ENCODE measurements at regions not wholly inside any gene's neighbourhood (a gene's known extent, or its start where the extent isn't known, plus 50 kb on each side); places are given as distances from the start of the nearest gene placed in this dataset.

DNA sequence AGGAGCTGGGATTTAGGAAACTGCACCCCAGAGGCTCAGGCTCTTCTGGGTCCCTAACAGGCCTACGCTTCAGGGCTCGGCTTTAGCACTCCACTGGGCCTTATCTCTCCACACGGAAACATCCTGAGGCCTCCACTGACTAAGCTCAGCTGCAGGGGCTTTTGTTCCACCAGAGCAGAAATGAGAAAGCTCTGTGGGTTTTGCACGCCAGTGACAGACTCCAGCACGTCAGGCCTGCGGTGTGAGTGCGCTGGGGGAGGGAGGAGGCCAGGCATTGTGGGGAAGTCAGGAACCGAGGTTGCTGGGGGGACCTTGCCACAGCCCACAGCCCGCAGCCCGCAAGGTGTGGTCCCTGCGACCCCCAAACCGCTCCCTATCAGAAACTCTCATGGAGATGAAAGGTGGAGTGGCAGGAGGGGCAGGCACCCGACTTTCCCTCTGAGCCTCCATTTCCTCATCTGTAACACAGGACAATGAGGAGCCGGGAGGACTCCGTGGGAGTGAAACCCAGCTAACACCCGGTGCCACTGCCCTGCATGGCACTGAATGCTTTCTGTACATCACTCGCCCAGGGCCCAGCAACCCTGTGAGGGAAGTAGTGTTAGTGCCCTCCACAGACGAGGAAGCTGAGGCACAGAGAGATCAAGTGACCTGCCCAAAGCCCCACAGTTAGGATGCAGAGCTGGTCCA is 106.5 kb downstream of the TPRA1 start:
- Mint-ChIP-seq H3K4me3 (no peak overlapping the region), H3K36me3 (ENCODE audit: low read depth) (no peaks in the 10 kb centered on the region), H3K27ac (no peak overlapping the region), H3K27me3 (peaks cover 33% of the 10 kb centered on the region), H3K9me3 (no peaks in the 10 kb centered on the region), H3K4me1 (no peaks in the 10 kb centered on the region)
- TF ChIP-seq, protein P1, sequence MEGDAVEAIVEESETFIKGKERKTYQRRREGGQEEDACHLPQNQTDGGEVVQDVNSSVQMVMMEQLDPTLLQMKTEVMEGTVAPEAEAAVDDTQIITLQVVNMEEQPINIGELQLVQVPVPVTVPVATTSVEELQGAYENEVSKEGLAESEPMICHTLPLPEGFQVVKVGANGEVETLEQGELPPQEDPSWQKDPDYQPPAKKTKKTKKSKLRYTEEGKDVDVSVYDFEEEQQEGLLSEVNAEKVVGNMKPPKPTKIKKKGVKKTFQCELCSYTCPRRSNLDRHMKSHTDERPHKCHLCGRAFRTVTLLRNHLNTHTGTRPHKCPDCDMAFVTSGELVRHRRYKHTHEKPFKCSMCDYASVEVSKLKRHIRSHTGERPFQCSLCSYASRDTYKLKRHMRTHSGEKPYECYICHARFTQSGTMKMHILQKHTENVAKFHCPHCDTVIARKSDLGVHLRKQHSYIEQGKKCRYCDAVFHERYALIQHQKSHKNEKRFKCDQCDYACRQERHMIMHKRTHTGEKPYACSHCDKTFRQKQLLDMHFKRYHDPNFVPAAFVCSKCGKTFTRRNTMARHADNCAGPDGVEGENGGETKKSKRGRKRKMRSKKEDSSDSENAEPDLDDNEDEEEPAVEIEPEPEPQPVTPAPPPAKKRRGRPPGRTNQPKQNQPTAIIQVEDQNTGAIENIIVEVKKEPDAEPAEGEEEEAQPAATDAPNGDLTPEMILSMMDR (IDR thresholded peaks at IDR 0.05): no peak
- ATAC-seq (ENCODE audit: low read depth) (no peak), DNase-seq (no peak)
- CTCF ChIA-PET: no interaction called here
- POLR2A ChIA-PET: no interaction called here
- intact Hi-C loops (cut with micrococcal nuclease): no loop called here

- TF ChIP-seq, protein P1 (IDR thresholded peaks at IDR 0.05): no peak
- H3K27ac Mint-ChIP-seq: no peak overlapping the region
- no peaks in the 10 kb centered on the region for H3K4me1 Mint-ChIP-seq
- peaks cover 33% of the 10 kb centered on the region for H3K27me3 Mint-ChIP-seq
- H3K4me3 Mint-ChIP-seq: no peak overlapping the region
- no peak for ATAC-seq (ENCODE audit: low read depth)
- ChIA-PET POLR2A (no interaction called here), CTCF (no interaction called here)
- intact Hi-C loops (cut with micrococcal nuclease): no loop called here
- no peak for DNase-seq
- no peaks in the 10 kb centered on the region for H3K9me3 Mint-ChIP-seq
- no peaks in the 10 kb centered on the region for H3K36me3 Mint-ChIP-seq (ENCODE audit: low read depth)
Observed at GRCh38 chr3:127483005-127483641, 107.4 kb downstream of the TPRA1 start.

DNA sequence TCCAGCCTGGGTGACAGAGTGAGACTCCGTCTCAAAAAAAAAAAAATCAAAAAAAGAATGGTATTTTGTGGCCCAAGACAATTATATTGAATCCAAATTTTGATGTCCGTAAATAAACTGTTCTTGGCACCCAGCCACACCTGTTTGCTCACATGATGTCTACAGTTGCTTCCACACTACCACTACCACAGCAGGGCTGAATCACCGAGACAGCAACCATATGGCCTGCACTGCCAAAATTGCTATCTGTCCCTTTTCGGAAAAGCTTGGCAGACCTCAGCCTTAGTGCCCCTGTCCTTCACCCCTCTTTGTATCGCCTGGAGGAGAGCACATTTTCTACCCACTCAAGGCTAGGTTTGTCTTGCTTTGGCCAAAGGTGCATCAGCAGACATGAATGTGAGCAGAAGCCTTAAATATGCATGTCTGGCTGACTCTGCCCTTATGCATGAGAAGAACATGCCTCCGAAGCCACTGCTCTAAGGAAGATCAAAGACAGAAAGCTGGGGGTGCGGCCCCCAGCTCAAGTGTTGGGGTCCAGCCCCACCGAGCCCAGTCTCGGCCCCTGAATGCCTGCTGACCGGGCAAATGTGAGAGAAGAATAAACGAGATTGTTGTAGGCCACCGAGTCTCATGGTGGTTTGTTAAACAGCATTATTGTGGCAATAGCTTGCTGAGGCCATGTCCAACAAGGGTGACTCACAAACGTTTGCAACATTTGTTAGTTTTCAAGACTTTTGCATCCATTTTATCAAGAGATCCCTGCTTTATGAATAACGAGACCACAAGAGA is 108.1 kb downstream of the TPRA1 start:
- DNase-seq (no peak), ATAC-seq (ENCODE audit: low read depth) (no peak)
- POLR2A ChIA-PET: no interaction called here
- Mint-ChIP-seq H3K4me1 (no peaks in the 10 kb centered on the region), H3K9me3 (no peaks in the 10 kb centered on the region), H3K4me3 (no peak overlapping the region), H3K27ac (no peak overlapping the region), H3K36me3 (ENCODE audit: low read depth) (no peaks in the 10 kb centered on the region), H3K27me3 (peaks cover 33% of the 10 kb centered on the region)
- intact Hi-C loops (cut with micrococcal nuclease): no loop called here
- TF ChIP-seq, protein P1 (IDR thresholded peaks at IDR 0.05): no peak
- CTCF ChIA-PET: no interaction called here

GRCh38 chr3:127480196-127480954 is 110.2 kb downstream of the TPRA1 start:
- Mint-ChIP-seq H3K9me3 (no peaks in the 10 kb centered on the region), H3K27me3 (peaks cover 22% of the 10 kb centered on the region), H3K27ac (no peak overlapping the region), H3K36me3 (ENCODE audit: low read depth) (no peaks in the 10 kb centered on the region), H3K4me3 (no peak overlapping the region), H3K4me1 (no peaks in the 10 kb centered on the region)
- DNase-seq (no peak), ATAC-seq (ENCODE audit: low read depth) (no peak)
- ChIA-PET CTCF (no interaction called here), POLR2A (no interaction called here)
- intact Hi-C loops (cut with micrococcal nuclease): no loop called here
- TF ChIP-seq, protein P1 (IDR thresholded peaks at IDR 0.05): no peak

- intact Hi-C loops (cut with micrococcal nuclease): no loop called here
- Mint-ChIP-seq H3K4me1 (no peaks in the 10 kb centered on the region), H3K36me3 (ENCODE audit: low read depth) (no peaks in the 10 kb centered on the region), H3K27me3 (peaks cover 17% of the 10 kb centered on the region), H3K4me3 (no peak overlapping the region), H3K9me3 (no peaks in the 10 kb centered on the region), H3K27ac (no peak overlapping the region)
- CTCF ChIA-PET: no interaction called here
- POLR2A ChIA-PET: no interaction called here
- TF ChIP-seq, protein P1 (IDR thresholded peaks at IDR 0.05): no peak
- DNase-seq (no peak), ATAC-seq (ENCODE audit: low read depth) (no peak)
Observed at GRCh38 chr3:127479449-127479848, 111.1 kb downstream of the TPRA1 start.

Data from activated B cell treated with CpG ODN at 0.5 μM for 24 hours (primary cell).